ENCODE measurements at regions not wholly inside any gene's neighbourhood (a gene's known extent, or its start where the extent isn't known, plus 50 kb on each side); places are given as distances from the start of the nearest gene placed in this dataset.

DNA sequence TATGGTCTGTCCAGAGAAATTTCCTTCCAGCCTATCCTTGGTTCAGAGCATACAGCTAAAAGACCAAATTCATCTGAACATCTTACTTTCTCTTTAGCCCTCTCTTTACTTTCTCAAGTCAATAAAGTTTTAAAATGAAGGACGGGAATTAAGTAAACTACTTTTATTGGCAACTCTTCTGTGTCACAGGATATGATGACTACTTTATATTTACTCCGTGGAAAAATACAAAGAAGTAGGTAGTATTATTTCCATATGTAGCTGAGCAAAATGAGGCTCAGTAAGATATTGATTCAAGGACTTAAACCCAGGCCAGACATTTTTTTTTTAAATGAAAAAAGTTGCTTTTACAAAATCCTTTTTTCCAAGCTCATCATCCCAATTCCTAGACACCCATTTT lies 151.2 kb upstream of the DPYD start:
- TF ChIP-seq, protein P1, sequence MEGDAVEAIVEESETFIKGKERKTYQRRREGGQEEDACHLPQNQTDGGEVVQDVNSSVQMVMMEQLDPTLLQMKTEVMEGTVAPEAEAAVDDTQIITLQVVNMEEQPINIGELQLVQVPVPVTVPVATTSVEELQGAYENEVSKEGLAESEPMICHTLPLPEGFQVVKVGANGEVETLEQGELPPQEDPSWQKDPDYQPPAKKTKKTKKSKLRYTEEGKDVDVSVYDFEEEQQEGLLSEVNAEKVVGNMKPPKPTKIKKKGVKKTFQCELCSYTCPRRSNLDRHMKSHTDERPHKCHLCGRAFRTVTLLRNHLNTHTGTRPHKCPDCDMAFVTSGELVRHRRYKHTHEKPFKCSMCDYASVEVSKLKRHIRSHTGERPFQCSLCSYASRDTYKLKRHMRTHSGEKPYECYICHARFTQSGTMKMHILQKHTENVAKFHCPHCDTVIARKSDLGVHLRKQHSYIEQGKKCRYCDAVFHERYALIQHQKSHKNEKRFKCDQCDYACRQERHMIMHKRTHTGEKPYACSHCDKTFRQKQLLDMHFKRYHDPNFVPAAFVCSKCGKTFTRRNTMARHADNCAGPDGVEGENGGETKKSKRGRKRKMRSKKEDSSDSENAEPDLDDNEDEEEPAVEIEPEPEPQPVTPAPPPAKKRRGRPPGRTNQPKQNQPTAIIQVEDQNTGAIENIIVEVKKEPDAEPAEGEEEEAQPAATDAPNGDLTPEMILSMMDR (conservative IDR thresholded peaks at IDR 0.05; ENCODE audit: low read depth, low read length) = no peak
- DNase-seq (ENCODE audit: low read depth) = no peak
- H3K4me3 ChIP-seq (ENCODE audit: low read depth, low read length) = no peak overlapping the region

DNA sequence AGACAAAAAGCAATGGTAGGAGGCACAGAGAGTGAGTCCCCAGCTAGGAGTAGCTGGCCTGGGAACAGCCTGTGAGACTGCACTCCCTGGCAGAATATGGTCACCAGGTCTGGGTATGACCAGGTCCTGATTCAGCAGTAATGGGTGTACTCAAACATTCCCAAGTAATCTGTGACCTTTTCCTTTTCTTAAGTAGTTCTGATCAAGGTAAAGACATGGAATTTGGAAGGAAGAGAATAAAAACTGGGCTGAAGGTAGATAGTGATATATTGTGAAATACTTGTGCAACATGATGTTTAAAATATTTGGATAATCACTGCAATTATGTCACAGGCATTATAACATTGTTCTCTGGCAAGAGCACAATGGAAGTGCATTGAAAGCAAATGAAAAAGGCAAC lies 147.2 kb upstream of the DPYD start:
- DNase-seq (ENCODE audit: low read depth) = no peak
- TF ChIP-seq, protein P1 (conservative IDR thresholded peaks at IDR 0.05; ENCODE audit: low read depth, low read length) = no peak
- no peak overlapping the region for H3K4me3 ChIP-seq (ENCODE audit: low read depth, low read length)

DNA sequence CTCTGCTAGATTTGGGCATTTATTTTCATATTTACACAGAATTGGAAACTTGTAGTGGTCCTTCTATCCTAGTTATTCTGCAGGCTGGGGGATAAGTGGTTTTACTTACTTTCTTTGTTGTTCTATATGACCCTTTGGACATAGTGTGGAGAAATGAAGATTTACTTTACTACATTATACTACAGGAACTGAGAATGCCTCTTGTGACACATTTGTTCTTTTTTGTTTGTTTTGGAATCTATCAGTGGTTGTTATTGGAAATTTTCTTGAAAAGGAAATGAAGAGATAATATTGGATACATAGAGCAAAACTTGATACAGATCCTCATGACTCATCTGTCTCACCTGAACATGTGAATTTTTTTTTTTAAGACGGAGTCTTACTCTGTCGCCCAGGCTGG lies 146.1 kb upstream of the DPYD start:
- TF ChIP-seq, protein P1 (conservative IDR thresholded peaks at IDR 0.05; ENCODE audit: low read depth, low read length) = no peak
- DNase-seq (ENCODE audit: low read depth) = no peak
- H3K4me3 ChIP-seq (ENCODE audit: low read depth, low read length) = no peak overlapping the region

DNA sequence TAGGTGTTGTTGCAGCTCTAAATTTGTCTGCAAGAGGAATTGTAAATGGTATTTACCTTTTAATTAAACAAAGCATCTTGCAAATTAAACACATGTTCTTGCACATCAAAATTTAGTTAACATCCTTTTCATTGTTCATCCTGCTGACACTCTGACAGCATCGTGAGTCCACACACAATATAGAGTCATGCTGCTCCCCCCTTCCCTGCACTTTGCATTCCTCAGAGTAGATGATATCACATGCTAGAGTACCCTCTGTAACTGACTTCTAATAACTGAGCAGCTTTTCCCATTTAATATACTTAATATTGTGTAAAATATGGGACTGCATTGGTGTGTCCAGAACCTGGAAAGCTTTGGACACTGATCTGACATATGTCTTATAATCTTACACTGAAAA lies 138.8 kb upstream of the DPYD start:
- no peak overlapping the region for H3K4me3 ChIP-seq (ENCODE audit: low read depth, low read length)
- DNase-seq (ENCODE audit: low read depth) = no peak
- TF ChIP-seq, protein P1 (conservative IDR thresholded peaks at IDR 0.05; ENCODE audit: low read depth, low read length) = no peak

DNA sequence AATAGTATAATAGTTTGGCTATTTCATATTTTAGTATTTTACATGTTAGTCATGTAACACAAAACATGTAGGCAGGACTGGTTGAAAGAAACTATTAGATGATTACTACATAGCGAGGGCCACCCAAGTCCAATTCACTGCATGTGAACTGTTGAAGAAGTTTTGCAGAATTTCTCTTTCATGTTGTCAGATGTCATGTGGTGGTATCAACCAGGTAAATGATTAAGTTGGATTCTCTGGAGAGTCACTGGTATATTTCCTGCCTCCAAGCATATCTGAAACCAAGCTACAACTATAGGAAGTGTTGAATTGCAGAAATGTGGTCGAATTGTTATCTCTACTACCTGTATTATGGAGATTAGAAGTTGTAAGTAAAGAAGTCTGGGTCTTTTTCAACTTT lies 137.8 kb upstream of the DPYD start:
- TF ChIP-seq, protein P1 (conservative IDR thresholded peaks at IDR 0.05; ENCODE audit: low read depth, low read length) = no peak
- no peak for DNase-seq (ENCODE audit: low read depth)

DNA sequence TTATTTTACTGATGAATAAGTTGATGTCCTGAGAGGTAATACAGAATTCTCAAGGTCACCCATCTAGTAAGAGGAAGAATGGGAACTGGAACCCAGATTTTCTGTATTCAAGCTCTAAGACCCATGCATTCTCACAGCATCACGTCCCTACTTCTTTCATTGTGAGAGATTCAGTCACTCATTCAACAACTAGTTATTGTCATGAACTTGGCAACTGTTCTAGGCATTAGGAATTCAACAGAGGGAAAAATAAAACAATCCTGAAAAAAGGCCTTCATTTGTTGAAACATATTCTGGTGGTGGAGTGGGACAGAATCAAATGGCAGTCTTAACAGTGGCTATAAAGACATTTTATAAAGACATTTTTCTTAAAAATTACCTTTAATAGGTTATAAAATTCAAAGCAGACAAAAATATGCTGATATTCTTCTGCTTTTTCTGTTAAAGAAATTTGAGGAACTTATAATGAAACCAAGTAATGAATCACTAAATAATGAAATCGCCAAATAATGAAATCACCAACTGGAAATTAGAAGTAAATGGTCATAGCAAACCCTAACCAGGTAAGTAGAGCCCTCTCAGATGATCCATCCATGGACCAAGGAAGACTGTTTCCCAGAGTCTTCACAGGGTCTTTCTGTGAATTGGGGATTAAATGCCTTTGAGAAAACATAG lies 136.5 kb upstream of the DPYD start:
- DNase-seq (ENCODE audit: low read depth) = no peak
- TF ChIP-seq, protein P1 (conservative IDR thresholded peaks at IDR 0.05; ENCODE audit: low read depth, low read length) = no peak
- H3K4me3 ChIP-seq (ENCODE audit: low read depth, low read length) = no peak overlapping the region

More for the DNA sequence above, 137.8 kb upstream of the DPYD start:
- no peak overlapping the region for H3K4me3 ChIP-seq (ENCODE audit: low read depth, low read length)

DNA sequence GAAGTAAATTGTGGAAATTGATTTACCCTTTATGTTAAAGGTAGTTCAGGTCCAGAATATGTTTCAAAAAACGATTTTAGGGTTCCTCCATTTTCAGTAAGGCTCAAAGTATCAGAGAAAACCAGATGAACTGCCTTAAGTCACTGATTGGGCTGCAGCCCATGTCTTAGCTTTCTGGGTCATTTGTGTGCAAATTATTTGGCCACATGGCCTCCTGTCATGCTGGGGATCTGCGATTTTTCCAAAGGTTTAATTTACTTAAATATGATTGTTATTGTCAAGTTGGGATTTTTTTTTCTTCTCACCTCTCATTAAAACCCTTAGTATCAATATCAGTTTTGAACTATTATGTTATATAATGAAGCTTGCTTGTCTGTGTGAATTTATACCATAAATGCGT lies 135.9 kb upstream of the DPYD start:
- TF ChIP-seq, protein P1 (conservative IDR thresholded peaks at IDR 0.05; ENCODE audit: low read depth, low read length) = no peak
- H3K4me3 ChIP-seq (ENCODE audit: low read depth, low read length) = no peak overlapping the region
- DNase-seq (ENCODE audit: low read depth) = no peak

All from epithelial cell of proximal tubule (primary cell).